Uterus (tissue), 3 donors: ENCODE measurements at regions not wholly inside any gene's neighbourhood (a gene's known extent, or its start where the extent isn't known, plus 50 kb on each side); places are given as distances from the start of the nearest gene placed in this dataset.

ENCODE experiments used
- DNase-seq, 2 donors: peaks; one replicate each; pipeline ENCODE4 v3.0.0-alpha.2; 2019 to 2020
- H3K27ac ChIP-seq, 2 donors: fragments of 200-600 bp; sonication (generic); 1 replicate in 1 of 2; 2 replicates in 1 of 2; pipeline ENCODE4 v1.5.1; 2016 to 2018
- H3K27me3 ChIP-seq, 2 donors: fragments of 200-600 bp; sonication (generic); one replicate each; pipeline ENCODE4 v1.5.1; 2018 to 2019; ENCODE audit warnings: control low read depth in 1 of 2
- H3K36me3 ChIP-seq, 2 donors: fragments of 200-600 bp; sonication (generic); one replicate each; pipeline ENCODE4 v1.5.1; 2019; ENCODE audit warnings: control low read depth in 1 of 2
- H3K4me1 ChIP-seq, 2 donors: fragments of 200-600 bp; sonication (generic); one replicate each; pipeline ENCODE4 v1.5.1; 2018 to 2019; ENCODE audit warnings: control low read depth in 1 of 2
- H3K4me3 ChIP-seq, 2 donors: fragments of 200-600 bp; sonication (generic); 1 replicate in 1 of 2; 2 replicates in 1 of 2; pipeline ENCODE4 v1.5.1; 2018 to 2019; ENCODE audit warnings: mild to moderate bottlenecking in 1 of 2
- H3K9me3 ChIP-seq, 2 donors: fragments of 200-600 bp; sonication (generic); one replicate each; pipeline ENCODE4 v1.5.1; 2019; ENCODE audit warnings: control low read depth in 1 of 2
- CTCF ChIP-seq, 4 experiments: fragments of 200-600 bp in 2 of 4; fragments of 450-650 bp in 2 of 4; sonication (generic) in 2 of 4; IDR thresholded peaks; one replicate each; pipeline ENCODE4 v1.5.1; 2016 to 2019; ENCODE audit warnings: antibody characterized with exemption in 4 of 4, mild to moderate bottlenecking in 2 of 4, moderate library complexity in 1 of 4
- POLR2A ChIP-seq, 2 donors: fragments of 450-650 bp; IDR thresholded peaks; one replicate each; pipeline ENCODE4 v1.6.1; 2016; ENCODE audit warnings: antibody characterized with exemption in 2 of 2, mild to moderate bottlenecking in 1 of 2, moderate library complexity in 1 of 2
- intact Hi-C: fragments of 100-400 bp; cut with DNase I; formaldehyde crosslinking; loops from one replicate; pipeline ENCODE4 v1.15.1; 2023; ENCODE audit warnings: low total_unique reads
- donor health status: DM: yes; HTN: yes; CAD: no.

- H3K4me3 ChIP-seq, result no peak overlapping the region
- no peaks in the 10 kb centered on the region for H3K36me3 ChIP-seq
- no peaks in the 10 kb centered on the region for H3K9me3 ChIP-seq
- H3K27ac ChIP-seq, result peak overlapping the region in 1 of 2 donors; percentile 4
- no peak for DNase-seq
- TF ChIP-seq POLR2A (IDR thresholded peaks at IDR 0.05), result no peak
- TF ChIP-seq CTCF (IDR thresholded peaks at IDR 0.05), result no peak
- H3K27me3 ChIP-seq, result no peaks in the 10 kb centered on the region
- intact Hi-C loops, result no loop called here
- no peaks in the 10 kb centered on the region for H3K4me1 ChIP-seq
Observed at GRCh38 chr7:114104035-114104434, 185.2 kb upstream of the PPP1R3A start.

GRCh38 chr7:114102996-114103395 lies 184.2 kb upstream of the PPP1R3A start:
- no peak for TF ChIP-seq POLR2A (IDR thresholded peaks at IDR 0.05)
- no peak for TF ChIP-seq CTCF (IDR thresholded peaks at IDR 0.05)
- DNase-seq, result no peak
- Histone ChIP-seq H3K27ac (no peak overlapping the region), H3K4me3 (no peak overlapping the region), H3K27me3 (no peaks in the 10 kb centered on the region), H3K36me3 (no peaks in the 10 kb centered on the region), H3K9me3 (no peaks in the 10 kb centered on the region), H3K4me1 (no peaks in the 10 kb centered on the region)
- intact Hi-C loops, result no loop called here

- H3K4me3 ChIP-seq, result no peak overlapping the region
- H3K27me3 ChIP-seq, result no peaks in the 10 kb centered on the region
- H3K9me3 ChIP-seq, result no peaks in the 10 kb centered on the region
- no peak overlapping the region for H3K27ac ChIP-seq
- no peaks in the 10 kb centered on the region for H3K36me3 ChIP-seq
- DNase-seq, result no peak
- no peak for TF ChIP-seq CTCF (IDR thresholded peaks at IDR 0.05)
- no peak for TF ChIP-seq POLR2A (IDR thresholded peaks at IDR 0.05)
- no peaks in the 10 kb centered on the region for H3K4me1 ChIP-seq
- intact Hi-C loops, result no loop called here
Observed at GRCh38 chr7:114102131-114102530, 183.3 kb upstream of the PPP1R3A start.

GRCh38 chr7:114100810-114101209 lies 182.0 kb upstream of the PPP1R3A start:
- intact Hi-C loops, result no loop called here
- H3K4me3 ChIP-seq, result no peak overlapping the region
- H3K4me1 ChIP-seq, result no peaks in the 10 kb centered on the region
- no peaks in the 10 kb centered on the region for H3K27me3 ChIP-seq
- H3K36me3 ChIP-seq, result no peaks in the 10 kb centered on the region
- no peak for DNase-seq
- TF ChIP-seq CTCF (IDR thresholded peaks at IDR 0.05), result no peak
- TF ChIP-seq POLR2A (IDR thresholded peaks at IDR 0.05), result no peak
- H3K9me3 ChIP-seq, result no peaks in the 10 kb centered on the region
- no peak overlapping the region for H3K27ac ChIP-seq

- TF ChIP-seq CTCF (IDR thresholded peaks at IDR 0.05) (no peak), POLR2A (IDR thresholded peaks at IDR 0.05) (no peak)
- no peak for DNase-seq
- Histone ChIP-seq H3K27me3 (no peaks in the 10 kb centered on the region), H3K4me3 (no peak overlapping the region), H3K9me3 (no peaks in the 10 kb centered on the region), H3K4me1 (no peaks in the 10 kb centered on the region), H3K36me3 (no peaks in the 10 kb centered on the region), H3K27ac (no peak overlapping the region)
- intact Hi-C loops, result no loop called here
Observed at GRCh38 chr7:114099337-114099736, 180.5 kb upstream of the PPP1R3A start.
